Ureter (tissue), 1 donor: ENCODE measurements at regions not wholly inside any gene's neighbourhood (a gene's known extent, or its start where the extent isn't known, plus 50 kb on each side); places are given as distances from the start of the nearest gene placed in this dataset.
"Not testable (repeated sequence)": the region's sequence is repeated elsewhere in the genome, so short reads cannot be mapped to it uniquely, and the experiment has no call there.

ENCODE experiments used
- DNase-seq: peaks from one replicate; pipeline ENCODE4 v3.0.0-alpha.2; 2020; ENCODE audit warnings: low spot score
- donor health status: DM: yes; HTN: yes; CAD: no.

GRCh38 chr4:131750006-131750405, 1399.1 kb upstream of the PCDH10 start:
- not testable (repeated sequence) for DNase-seq

- DNase-seq: not testable (repeated sequence)
Observed at GRCh38 chr4:131750469-131750868, 1398.6 kb upstream of the PCDH10 start.

- not testable (repeated sequence) for DNase-seq
Observed at GRCh38 chr4:131762234-131762633, 1386.9 kb upstream of the PCDH10 start.

- no peak for DNase-seq
Observed at GRCh38 chr4:131764730-131765129, 1384.4 kb upstream of the PCDH10 start.

GRCh38 chr4:131774382-131774781, 1374.7 kb upstream of the PCDH10 start:
- DNase-seq: not testable (repeated sequence)

GRCh38 chr4:131810565-131810964, 1338.5 kb upstream of the PCDH10 start:
- peak; percentile 55 for DNase-seq
